ENCODE measurements at regions not wholly inside any gene's neighbourhood (a gene's known extent, or its start where the extent isn't known, plus 50 kb on each side); places are given as distances from the start of the nearest gene placed in this dataset.

- H3K27me3 ChIP-seq (replicated peaks; ENCODE audit: insufficient read depth), result no peaks in the 10 kb centered on the region
- no peak for DNase-seq (ENCODE audit: low spot score)
- intact Hi-C loops (cut with DNase I), result no loop called here
- H3K4me3 ChIP-seq, result no peak overlapping the region
- no peaks in the 10 kb centered on the region for H3K9me3 ChIP-seq
- WGBS, result 39% methylated on average over 1 of the region's 1 CpG
- no peaks in the 10 kb centered on the region for H3K36me3 ChIP-seq
- no peak overlapping the region for H3K27ac ChIP-seq
- no peaks in the 10 kb centered on the region for H3K4me1 ChIP-seq (replicated peaks)
- TF ChIP-seq POLR2A (IDR thresholded peaks at IDR 0.05) (no peak), POLR2AphosphoS5 (IDR thresholded peaks at IDR 0.05) (no peak), CTCF (IDR thresholded peaks at IDR 0.05) (no peak)
These were observed 294.7 kb upstream of the FAM98A start for GRCh38 chr2:33893824-33894223.

GRCh38 chr2:33891616-33892015 lies 292.5 kb upstream of the FAM98A start:
- no peak for DNase-seq (ENCODE audit: low spot score)
- no peak for TF ChIP-seq CTCF (IDR thresholded peaks at IDR 0.05)
- no peak for TF ChIP-seq POLR2A (IDR thresholded peaks at IDR 0.05)
- no peak for TF ChIP-seq POLR2AphosphoS5 (IDR thresholded peaks at IDR 0.05)
- Histone ChIP-seq H3K36me3 (no peaks in the 10 kb centered on the region), H3K4me1 (replicated peaks) (no peaks in the 10 kb centered on the region), H3K27me3 (replicated peaks; ENCODE audit: insufficient read depth) (no peaks in the 10 kb centered on the region), H3K9me3 (no peaks in the 10 kb centered on the region), H3K4me3 (no peak overlapping the region), H3K27ac (no peak overlapping the region)
- 20% methylated on average over 3 of the region's 4 CpGs for WGBS
- intact Hi-C loops (cut with DNase I), result no loop called here

- TF ChIP-seq POLR2AphosphoS5 (IDR thresholded peaks at IDR 0.05), result no peak
- DNase-seq (ENCODE audit: low spot score), result no peak
- WGBS, result 97% methylated on average over 6 of the region's 6 CpGs
- Histone ChIP-seq H3K9me3 (no peaks in the 10 kb centered on the region), H3K36me3 (no peaks in the 10 kb centered on the region), H3K27ac (no peak overlapping the region), H3K4me1 (replicated peaks) (no peaks in the 10 kb centered on the region), H3K4me3 (no peak overlapping the region), H3K27me3 (replicated peaks; ENCODE audit: insufficient read depth) (no peaks in the 10 kb centered on the region)
- intact Hi-C loops (cut with DNase I), result no loop called here
These were observed 291.6 kb upstream of the FAM98A start for GRCh38 chr2:33890686-33891085.

GRCh38 chr2:33877348-33878016 lies 278.4 kb upstream of the FAM98A start:
- TF ChIP-seq CTCF (IDR thresholded peaks at IDR 0.05) (no peak), POLR2AphosphoS5 (IDR thresholded peaks at IDR 0.05) (no peak), POLR2A (IDR thresholded peaks at IDR 0.05) (no peak)
- Histone ChIP-seq H3K4me1 (replicated peaks) (no peaks in the 10 kb centered on the region), H3K9me3 (no peaks in the 10 kb centered on the region), H3K27ac (no peak overlapping the region), H3K27me3 (replicated peaks; ENCODE audit: insufficient read depth) (no peaks in the 10 kb centered on the region), H3K36me3 (no peaks in the 10 kb centered on the region), H3K4me3 (no peak overlapping the region)
- DNase-seq (ENCODE audit: low spot score), result no peak
- 53% methylated on average over 6 of the region's 6 CpGs for WGBS
- intact Hi-C loops (cut with DNase I), result no loop called here

GRCh38 chr2:33873076-33873605 lies 274.0 kb upstream of the FAM98A start:
- 92% methylated on average over 1 of the region's 1 CpG for WGBS
- no peak overlapping the region for H3K27ac ChIP-seq
- no peaks in the 10 kb centered on the region for H3K36me3 ChIP-seq
- intact Hi-C loops (cut with DNase I), result no loop called here
- no peak overlapping the region for H3K4me3 ChIP-seq
- no peaks in the 10 kb centered on the region for H3K9me3 ChIP-seq
- H3K4me1 ChIP-seq (replicated peaks), result no peaks in the 10 kb centered on the region
- TF ChIP-seq CTCF (IDR thresholded peaks at IDR 0.05), result no peak
- no peak for TF ChIP-seq POLR2A (IDR thresholded peaks at IDR 0.05)
- no peak for TF ChIP-seq POLR2AphosphoS5 (IDR thresholded peaks at IDR 0.05)
- no peak for DNase-seq (ENCODE audit: low spot score)
- H3K27me3 ChIP-seq (replicated peaks; ENCODE audit: insufficient read depth), result no peaks in the 10 kb centered on the region

Data from prostate gland (tissue), 2 donors.